Fibroblast of skin of right quadriceps (primary cell): ENCODE measurements at regions not wholly inside any gene's neighbourhood (a gene's known extent, or its start where the extent isn't known, plus 50 kb on each side); places are given as distances from the start of the nearest gene placed in this dataset.

Experiments used
- DNase-seq: peaks from one replicate; pipeline ENCODE4 v3.0.0-alpha.2; 2013

GRCh38 chr13:111895896-111896821 lies 170.8 kb upstream of the SOX1 start:
- no peak for DNase-seq

GRCh38 chr13:111897178-111897845 lies 169.6 kb upstream of the SOX1 start:
- DNase-seq = no peak

GRCh38 chr13:111897846-111898215 lies 169.1 kb upstream of the SOX1 start:
- DNase-seq = no peak

DNA sequence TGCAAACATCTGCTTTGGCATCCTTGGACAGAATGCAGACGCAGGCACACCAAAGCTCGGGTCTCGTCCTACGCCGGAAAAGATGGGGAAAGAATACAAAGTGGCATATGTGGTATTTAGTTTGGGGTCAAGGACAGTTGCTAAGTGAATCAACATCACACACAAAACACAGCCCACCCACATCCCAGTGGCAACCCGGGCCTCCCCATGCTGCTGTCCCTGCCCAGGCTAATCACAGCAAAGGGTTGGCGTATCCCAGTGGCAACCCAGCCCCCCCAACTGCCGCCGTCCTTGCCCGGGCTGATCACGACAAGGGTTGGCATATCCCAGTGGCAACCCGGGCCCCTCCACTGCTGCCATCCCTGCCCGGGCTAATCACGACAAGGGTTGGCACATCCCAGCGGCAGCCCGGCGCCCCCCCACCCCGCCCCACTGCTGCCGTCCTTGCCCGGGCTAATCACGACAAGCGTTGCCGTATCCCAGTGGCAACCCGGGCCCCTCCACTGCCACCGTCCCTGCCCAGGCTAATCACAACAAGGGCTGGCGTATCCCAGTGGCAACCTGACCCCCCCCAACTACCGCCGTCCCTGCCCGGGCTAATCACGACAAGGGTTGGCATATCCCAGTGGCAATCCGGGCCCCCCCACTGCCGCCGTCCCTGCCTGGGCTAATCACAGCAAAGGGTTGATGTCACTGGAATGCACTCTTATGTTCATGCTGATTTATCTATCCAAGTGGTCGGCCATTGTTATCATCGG lies 167.8 kb upstream of the SOX1 start:
- no peak for DNase-seq

DNA sequence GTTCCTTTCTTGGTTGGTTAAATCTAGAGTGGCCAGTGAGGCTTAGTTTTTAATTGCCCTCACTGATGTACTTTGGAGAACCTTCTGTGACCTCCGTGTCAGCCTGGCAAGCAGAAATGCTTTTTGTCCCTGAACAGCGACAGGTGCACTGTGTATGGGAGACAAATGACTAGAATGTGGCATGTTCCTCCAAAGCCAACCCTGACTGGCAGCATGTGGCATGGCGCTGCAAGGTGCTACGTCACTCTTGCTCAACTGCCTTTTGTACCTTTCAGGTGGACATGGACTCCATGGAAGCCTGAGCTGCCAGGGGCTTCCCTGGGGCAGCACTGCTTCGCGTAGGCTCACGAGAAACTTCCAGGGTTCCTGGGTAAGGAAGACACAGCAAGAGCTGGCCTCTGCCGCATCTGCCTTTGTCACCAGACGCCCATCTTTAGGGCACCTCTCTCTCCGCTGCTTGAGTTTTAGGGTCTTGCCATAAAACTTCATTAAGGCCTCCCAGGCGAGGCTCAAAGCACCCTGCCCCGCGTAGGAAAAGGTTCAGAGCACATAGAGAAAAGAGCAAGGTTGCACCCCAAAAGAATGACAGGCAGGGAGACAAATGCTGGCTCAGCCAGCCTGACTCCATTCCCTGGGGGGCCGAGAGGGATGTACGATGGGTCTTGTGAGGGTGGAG lies 167.1 kb upstream of the SOX1 start:
- no peak for DNase-seq

GRCh38 chr13:111900390-111901131 lies 166.4 kb upstream of the SOX1 start:
- no peak for DNase-seq

DNA sequence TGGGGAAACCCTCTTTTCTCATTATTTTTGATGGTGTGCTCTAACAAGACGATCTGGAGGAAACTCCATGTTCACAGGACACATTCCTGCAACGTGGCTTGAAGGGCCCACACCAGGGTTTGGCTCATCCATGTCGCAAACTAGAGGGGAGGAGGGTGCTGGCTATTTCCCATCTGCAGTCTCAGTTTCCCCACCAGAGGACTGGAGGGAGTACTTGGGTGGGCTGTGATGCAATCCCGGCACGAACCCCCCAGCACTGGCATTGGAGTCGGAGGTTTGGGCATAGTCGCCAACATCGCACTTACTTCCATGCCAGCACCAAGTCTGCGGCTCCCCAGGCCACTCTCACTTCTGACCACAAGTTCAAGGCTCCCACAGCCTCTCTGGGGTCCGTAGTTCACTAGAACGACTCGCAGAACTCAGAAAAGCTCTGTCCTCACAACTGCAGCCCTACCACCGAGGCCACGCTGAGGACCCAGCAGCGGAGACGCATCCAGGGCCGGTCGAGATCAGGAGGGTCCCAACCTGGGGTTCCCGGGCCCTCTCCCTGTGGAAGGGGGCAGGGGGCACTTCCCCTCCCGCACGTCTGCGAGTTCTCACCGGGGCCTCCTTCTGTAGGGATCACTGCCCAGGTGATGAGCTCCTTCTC lies 165.6 kb upstream of the SOX1 start:
- no peak for DNase-seq

DNA sequence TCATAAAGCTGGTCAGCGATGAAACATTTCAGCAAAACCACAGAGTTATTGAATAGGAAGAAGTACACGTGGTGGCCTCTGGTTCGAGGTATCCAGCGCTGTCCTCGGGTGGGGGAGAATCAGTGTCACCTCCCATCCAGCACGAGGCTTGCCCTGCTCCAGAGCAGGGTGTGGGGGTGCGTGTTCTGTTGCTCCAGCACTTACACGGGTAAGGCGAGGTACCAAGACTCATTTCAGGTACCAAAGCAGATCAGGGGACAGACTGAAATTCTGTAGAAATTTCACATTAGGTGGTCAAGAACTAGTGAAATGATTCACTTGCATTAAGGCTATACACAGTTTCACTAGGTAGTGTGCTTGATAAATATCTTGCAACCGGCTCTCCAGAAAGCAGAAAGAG lies 164.2 kb upstream of the SOX1 start:
- DNase-seq = no peak

GRCh38 chr13:111903143-111903542 lies 163.8 kb upstream of the SOX1 start:
- no peak for DNase-seq

- no peak for DNase-seq
Measured at GRCh38 chr13:111904166-111904565, 162.8 kb upstream of the SOX1 start.

DNA sequence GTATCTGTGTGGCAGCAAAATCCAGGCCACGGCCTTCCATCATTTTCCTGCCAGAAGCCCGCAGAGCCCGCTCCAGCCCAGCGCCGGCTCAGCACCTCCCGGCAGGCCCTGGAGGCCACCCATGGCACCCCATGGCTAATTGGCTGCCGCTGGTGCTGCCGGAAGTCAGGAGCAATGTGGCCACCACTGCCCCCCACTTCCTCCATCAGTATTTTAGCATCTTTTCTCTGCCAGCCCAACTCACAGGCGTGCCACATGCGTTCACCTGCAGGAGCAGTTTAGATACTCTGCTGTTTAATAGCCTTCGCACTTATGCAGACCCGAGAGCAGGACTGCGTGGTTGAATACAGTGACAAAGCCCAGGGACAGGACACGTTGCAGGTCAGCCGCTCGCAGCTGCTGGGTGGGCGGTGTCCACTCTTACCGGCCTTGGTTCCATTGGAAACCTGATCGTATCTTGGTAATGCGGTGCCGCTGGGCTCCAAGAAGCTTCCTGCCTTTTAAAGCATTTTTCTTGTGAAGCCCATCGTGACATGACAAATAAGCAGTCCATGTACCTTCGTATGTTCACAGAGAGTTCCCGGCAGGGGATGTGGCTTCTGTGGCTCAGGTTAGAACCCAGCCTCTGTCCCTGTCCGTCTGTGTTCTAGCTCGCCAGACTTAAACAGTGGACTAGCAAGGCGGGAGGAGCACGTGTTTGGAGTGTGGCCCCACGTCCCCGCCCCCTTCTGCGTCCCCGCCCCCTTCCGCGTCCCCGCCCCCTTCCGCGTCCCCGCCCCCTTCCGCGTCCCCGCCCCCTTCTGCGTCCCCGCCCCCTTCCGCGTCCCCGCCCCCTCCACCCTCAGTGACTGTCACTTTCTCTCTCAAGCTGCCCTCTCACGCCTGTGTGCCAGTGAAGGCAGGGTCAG lies 162.0 kb upstream of the SOX1 start:
- DNase-seq = no peak

DNA sequence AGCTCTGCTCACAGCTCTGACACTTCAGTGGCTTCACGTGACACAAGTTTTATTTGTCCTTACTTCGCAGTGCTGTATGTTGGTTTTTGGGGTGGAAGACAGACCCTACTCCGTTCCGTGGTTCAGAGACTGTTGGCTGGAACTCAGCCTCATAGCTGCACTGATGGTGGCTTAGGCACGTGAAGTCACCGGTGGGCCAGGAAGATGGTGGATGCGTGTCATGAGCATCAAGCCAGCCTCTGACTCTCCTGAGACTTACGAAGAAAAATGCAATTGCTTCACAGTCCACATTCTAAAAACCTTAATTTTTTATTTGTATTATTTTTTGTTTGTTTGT lies 161.4 kb upstream of the SOX1 start:
- DNase-seq = no peak

GRCh38 chr13:111906306-111906705 lies 160.6 kb upstream of the SOX1 start:
- no peak for DNase-seq

DNA sequence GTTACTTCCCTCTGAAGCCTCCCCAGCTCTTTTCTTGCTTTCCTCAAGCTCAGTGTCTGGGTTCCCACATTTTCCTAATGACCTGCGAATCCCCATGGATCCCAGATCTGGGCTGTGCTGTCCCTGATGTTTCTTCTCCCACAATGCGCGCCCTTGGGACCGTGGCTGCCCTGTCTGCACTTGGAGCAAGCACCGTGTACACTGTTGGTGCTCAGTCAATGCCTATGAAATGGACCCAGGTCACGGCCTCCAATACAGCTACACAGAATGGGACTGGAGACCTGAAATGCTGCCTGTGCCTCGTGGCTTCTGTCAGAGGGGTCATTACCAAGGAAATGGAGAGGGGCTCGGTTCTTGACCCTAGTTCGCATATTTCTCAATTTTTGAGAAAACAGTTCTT lies 160.1 kb upstream of the SOX1 start:
- no peak for DNase-seq

GRCh38 chr13:111907341-111907880 lies 159.5 kb upstream of the SOX1 start:
- DNase-seq = no peak

DNA sequence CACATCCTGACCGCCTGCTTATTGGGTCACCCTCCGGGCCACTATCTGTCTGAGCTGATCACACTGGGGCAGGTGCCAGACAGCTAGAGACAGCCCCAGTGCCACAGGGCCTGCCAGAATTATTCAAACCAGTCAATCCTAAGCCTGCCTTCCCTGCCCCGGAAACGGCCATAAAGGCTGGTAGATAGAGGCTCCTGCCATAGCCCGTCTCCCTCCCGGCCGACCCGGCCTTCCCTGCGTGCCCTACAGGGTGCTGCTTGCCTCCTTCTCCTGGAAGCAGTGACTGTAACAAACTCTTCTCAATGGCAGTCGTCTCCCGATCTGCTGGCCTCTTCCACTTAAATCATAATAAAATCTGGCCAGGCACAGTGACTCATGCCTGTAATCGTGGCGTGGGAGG lies 158.6 kb upstream of the SOX1 start:
- DNase-seq = no peak

- DNase-seq = no peak
Measured at GRCh38 chr13:111908981-111909380, 158.0 kb upstream of the SOX1 start.

GRCh38 chr13:111909501-111909900 lies 157.4 kb upstream of the SOX1 start:
- DNase-seq = no peak

DNA sequence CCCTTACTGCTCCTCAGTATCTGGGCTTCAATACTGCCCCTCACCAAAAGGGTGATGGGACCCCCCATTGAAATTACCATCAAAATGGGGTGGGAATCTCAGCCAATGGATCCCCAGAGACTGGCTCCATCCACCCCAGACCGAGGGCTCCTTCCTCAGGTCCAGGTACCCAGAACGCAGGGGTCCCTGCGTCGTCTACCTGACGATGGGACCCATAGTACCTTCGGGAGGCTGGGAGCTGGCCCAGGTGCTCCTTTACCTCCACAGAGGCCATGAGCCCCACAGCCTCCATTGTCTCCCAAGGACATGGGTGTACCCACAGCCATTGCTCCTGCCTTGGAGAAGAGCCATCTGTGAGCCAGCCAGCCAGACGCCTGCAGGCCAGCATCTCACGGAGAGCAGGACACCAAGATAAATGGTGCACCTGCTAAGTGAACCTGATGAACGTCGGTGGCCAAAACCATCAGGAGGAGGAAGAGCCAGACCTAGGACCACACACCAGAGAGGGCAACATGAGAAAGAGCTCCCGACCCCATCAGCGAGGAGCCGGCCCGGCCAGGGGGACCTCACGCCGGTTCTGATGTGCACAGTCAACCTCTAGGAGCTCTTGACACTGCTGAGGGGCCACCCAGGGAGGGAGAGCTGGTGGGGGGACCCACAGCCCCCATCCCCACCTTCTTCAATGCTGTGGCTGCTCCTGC lies 156.8 kb upstream of the SOX1 start:
- DNase-seq = no peak
